Neural cell (in vitro differentiated cells): ENCODE measurements at regions not wholly inside any gene's neighbourhood (a gene's known extent, or its start where the extent isn't known, plus 50 kb on each side); places are given as distances from the start of the nearest gene placed in this dataset.

Experiments
- H2AFZ ChIP-seq: fragments of 200-600, 300-800 bp; sonication (generic), shearing (Covaris generic); 2 replicates; pipeline ENCODE4 v1.6.0; 2014; ENCODE audit warnings: low read depth, mild to moderate bottlenecking, antibody characterized with exemption, low read length, moderate library complexity
- H3F3A ChIP-seq: fragments of 200-600 bp; shearing (Covaris generic); 2 replicates; pipeline ENCODE4 v1.6.1; 2016; ENCODE audit warnings: mild to moderate bottlenecking, moderate library complexity, mixed read lengths, antibody characterized with exemption, low read length; ENCODE audit not compliant: insufficient read depth, poor library complexity, severe bottlenecking
- H3K27ac ChIP-seq: fragments of 200-600, 300-800 bp; sonication (generic), shearing (Covaris generic); 2 replicates; pipeline ENCODE4 v1.5.1; 2014; ENCODE audit warnings: mild to moderate bottlenecking, low read length, moderate library complexity
- H3K27me3 ChIP-seq: fragments of 300-800, 200-600 bp; sonication (generic), shearing (Covaris generic); 2 replicates; pipeline ENCODE4 v1.6.0; 2014; ENCODE audit warnings: mild to moderate bottlenecking, low read depth, low read length, moderate library complexity; ENCODE audit not compliant: insufficient read depth
- H3K36me3 ChIP-seq: fragments of 300-800, 200-600 bp; sonication (generic), shearing (Covaris generic); 2 replicates; pipeline ENCODE4 v1.5.1; 2014; ENCODE audit warnings: mild to moderate bottlenecking, antibody characterized with exemption, low read length, moderate library complexity; ENCODE audit not compliant: insufficient read depth
- H3K4me2 ChIP-seq: fragments of 300-800, 200-600 bp; sonication (generic), shearing (Covaris generic); 2 replicates; pipeline ENCODE4 v1.6.0; 2014; ENCODE audit warnings: mild to moderate bottlenecking, low read length
- H3K4me3 ChIP-seq: fragments of 300-800, 200-600 bp; sonication (generic), shearing (Covaris generic); 2 replicates; pipeline ENCODE4 v1.5.1; 2014; ENCODE audit warnings: mild to moderate bottlenecking, low read length, moderate library complexity
- H3K79me2 ChIP-seq: fragments of 200-600 bp; shearing (Covaris generic); replicated peaks from 2 replicates; pipeline ENCODE4 v1.6.0; 2014; ENCODE audit warnings: mild to moderate bottlenecking, low read length, moderate library complexity; ENCODE audit not compliant: insufficient read depth
- H3K9ac ChIP-seq: fragments of 300-800, 200-600 bp; sonication (generic), shearing (Covaris generic); 2 replicates; pipeline ENCODE4 v1.6.1; 2016; ENCODE audit warnings: mild to moderate bottlenecking, low read length, mixed read lengths
- H3K9me2 ChIP-seq: fragments of 200-600 bp; shearing (Covaris generic); 2 replicates; pipeline ENCODE4 v1.6.1; 2016; ENCODE audit warnings: mild to moderate bottlenecking, low read length, mixed read lengths; ENCODE audit not compliant: insufficient read depth
- H3K9me3 ChIP-seq: fragments of 200-600, 300-800 bp; sonication (generic), shearing (Covaris generic); 2 replicates; pipeline ENCODE4 v1.6.1; 2016; ENCODE audit warnings: mild to moderate bottlenecking, mixed run types, low read length, moderate library complexity, mixed read lengths
- H4K20me1 ChIP-seq: fragments of 200-600 bp; shearing (Covaris generic); 2 replicates; pipeline ENCODE4 v1.6.1; 2016; ENCODE audit warnings: mild to moderate bottlenecking, mixed run types; ENCODE audit not compliant: insufficient read depth
- CTCF ChIP-seq: fragments of 450-650 bp; IDR thresholded peaks from 2 replicates; pipeline ENCODE4 v1.5.1; 2014; ENCODE audit warnings: antibody characterized with exemption, mild to moderate bottlenecking, moderate library complexity; ENCODE audit not compliant: poor library complexity, severe bottlenecking
- EP300 ChIP-seq: fragments of 450-650 bp; conservative IDR thresholded peaks from 2 replicates; pipeline ENCODE4 v1.6.1; 2014; ENCODE audit warnings: antibody characterized with exemption, mild to moderate bottlenecking, moderate library complexity; ENCODE audit not compliant: poor library complexity, severe bottlenecking
- EZH2 ChIP-seq: fragments of 200-600, 300-800 bp; shearing (Covaris generic), sonication (generic); IDR thresholded peaks from 2 replicates; pipeline ENCODE4 v1.6.1; 2014; ENCODE audit warnings: antibody characterized with exemption, low read length, borderline replicate concordance, mild to moderate bottlenecking; ENCODE audit not compliant: insufficient read depth, poor library complexity, severe bottlenecking
- MXI1 ChIP-seq: fragments of 450-650 bp; conservative IDR thresholded peaks from 2 replicates; pipeline ENCODE4 v1.6.1; 2014; ENCODE audit warnings: antibody characterized with exemption, mild to moderate bottlenecking; ENCODE audit not compliant: poor library complexity, severe bottlenecking
- POLR2AphosphoS5 ChIP-seq: IDR thresholded peaks from 2 replicates; pipeline ENCODE4 v1.6.1; 2012
- RAD21 ChIP-seq: fragments of 450-650 bp; conservative IDR thresholded peaks from 2 replicates; pipeline ENCODE4 v1.6.1; 2014; ENCODE audit warnings: antibody characterized with exemption, mild to moderate bottlenecking, moderate library complexity
- REST ChIP-seq: IDR thresholded peaks from 2 replicates; pipeline ENCODE4 v1.6.1; 2012; ENCODE audit warnings: borderline replicate concordance
- SMC3 ChIP-seq: fragments of 450-650 bp; conservative IDR thresholded peaks from 2 replicates; pipeline ENCODE4 v1.6.1; 2014; ENCODE audit warnings: antibody characterized with exemption, mild to moderate bottlenecking, moderate library complexity; ENCODE audit not compliant: poor library complexity
- TAF1 ChIP-seq: IDR thresholded peaks from 2 replicates; pipeline ENCODE4 v1.6.1; 2012; ENCODE audit warnings: low read depth

- H3K9ac ChIP-seq: no peak overlapping the region
- H4K20me1 ChIP-seq: no peaks in the 10 kb centered on the region
- H3K4me2 ChIP-seq: no peak overlapping the region
- no peaks in the 10 kb centered on the region for H3K9me3 ChIP-seq
- no peaks in the 10 kb centered on the region for H3K79me2 ChIP-seq
- H3K4me3 ChIP-seq: no peak overlapping the region
- H3F3A ChIP-seq: no peaks in the 10 kb centered on the region
- TF ChIP-seq EZH2: no peak
- no peak for TF ChIP-seq MXI1
- TF ChIP-seq TAF1: no peak
- no peak for TF ChIP-seq POLR2AphosphoS5
- TF ChIP-seq CTCF: no peak
- TF ChIP-seq RAD21: no peak
- no peak for TF ChIP-seq REST
- TF ChIP-seq EP300: no peak
- TF ChIP-seq SMC3: no peak
- H3K27me3 ChIP-seq: no peaks in the 10 kb centered on the region
- no peaks in the 10 kb centered on the region for H3K36me3 ChIP-seq
- no peak overlapping the region for H2AFZ ChIP-seq
- no peaks in the 10 kb centered on the region for H3K9me2 ChIP-seq
- no peak overlapping the region for H3K27ac ChIP-seq
Measured at GRCh38 chr13:69618838-69619237, 488.8 kb upstream of the ATXN8OS start.

GRCh38 chr13:69618393-69618792, 489.2 kb upstream of the ATXN8OS start:
- TF ChIP-seq CTCF (no peak), EZH2 (no peak), SMC3 (no peak), TAF1 (no peak), RAD21 (no peak)
- no peak overlapping the region for H3K27ac ChIP-seq
- H2AFZ ChIP-seq: no peak overlapping the region
- H3F3A ChIP-seq: no peaks in the 10 kb centered on the region
- H3K27me3 ChIP-seq: no peaks in the 10 kb centered on the region
- no peaks in the 10 kb centered on the region for H3K36me3 ChIP-seq
- H3K9me3 ChIP-seq: no peaks in the 10 kb centered on the region
- H3K4me2 ChIP-seq: no peak overlapping the region
- H3K9ac ChIP-seq: no peak overlapping the region
- no peaks in the 10 kb centered on the region for H4K20me1 ChIP-seq
- H3K4me3 ChIP-seq: no peak overlapping the region
- no peaks in the 10 kb centered on the region for H3K9me2 ChIP-seq
- no peaks in the 10 kb centered on the region for H3K79me2 ChIP-seq
